ENCODE measurements at regions not wholly inside any gene's neighbourhood (a gene's known extent, or its start where the extent isn't known, plus 50 kb on each side); places are given as distances from the start of the nearest gene placed in this dataset.

GRCh38 chr20:4083098-4083865 lies 65.3 kb upstream of the SMOX start:
- Histone ChIP-seq H3K9me3 (no peaks in the 10 kb centered on the region), H3K4me1 (no peaks in the 10 kb centered on the region), H3K36me3 (no peaks in the 10 kb centered on the region), H3K27me3 (no peaks in the 10 kb centered on the region), H3K27ac (peak overlapping the region; percentile 29 to 81), H3K4me3 (peak overlapping the region in 1 of 3 donors; percentile 39)
- DNase-seq (ENCODE audit: low spot score in 2 of 2): peak in 1 of 2 donors; percentile 16
- intact Hi-C loops (cut with DNase I; ENCODE audit: low total_unique reads): loop anchor here (2.0 to 10.0 kb wide), 2 partner anchors 68 to 186 kb away; partner anchors contain the start of gene RNF24
- TF ChIP-seq POLR2A (IDR thresholded peaks at IDR 0.05): no peak
- TF ChIP-seq POLR2AphosphoS5 (IDR thresholded peaks at IDR 0.05): no peak
- no peak for TF ChIP-seq CTCF (IDR thresholded peaks at IDR 0.05)

- DNase-seq (ENCODE audit: low spot score in 2 of 2): peak in 1 of 2 donors; percentile 37
- no peaks in the 10 kb centered on the region for H3K9me3 ChIP-seq
- H3K27me3 ChIP-seq: no peaks in the 10 kb centered on the region
- intact Hi-C loops (cut with DNase I; ENCODE audit: low total_unique reads): loop anchor here (2.0 to 10.0 kb wide), 2 partner anchors 68 to 186 kb away; partner anchors contain the start of gene RNF24
- TF ChIP-seq POLR2A (IDR thresholded peaks at IDR 0.05) (no peak), CTCF (IDR thresholded peaks at IDR 0.05) (no peak), POLR2AphosphoS5 (IDR thresholded peaks at IDR 0.05) (peak in 1 of 3 donors; percentile 44)
- no peaks in the 10 kb centered on the region for H3K4me1 ChIP-seq
- no peaks in the 10 kb centered on the region for H3K36me3 ChIP-seq
- H3K4me3 ChIP-seq: peak overlapping the region in 1 of 3 donors; percentile 39
- H3K27ac ChIP-seq: peak overlapping the region; percentile 66 to 81
Observed at GRCh38 chr20:4082406-4083097, 66.1 kb upstream of the SMOX start.

GRCh38 chr20:4081421-4081820 lies 66.1 kb upstream of the RNF24 start:
- H3K4me3 ChIP-seq: no peak overlapping the region
- intact Hi-C loops (cut with DNase I; ENCODE audit: low total_unique reads): loop anchor here (10.0 kb wide), 1 partner anchor 67 kb away; the partner anchor contains the start of gene RNF24
- TF ChIP-seq POLR2A (IDR thresholded peaks at IDR 0.05): no peak
- TF ChIP-seq POLR2AphosphoS5 (IDR thresholded peaks at IDR 0.05): no peak
- no peak for TF ChIP-seq CTCF (IDR thresholded peaks at IDR 0.05)
- H3K27ac ChIP-seq: no peak overlapping the region
- H3K36me3 ChIP-seq: no peaks in the 10 kb centered on the region
- no peaks in the 10 kb centered on the region for H3K4me1 ChIP-seq
- no peaks in the 10 kb centered on the region for H3K27me3 ChIP-seq
- no peaks in the 10 kb centered on the region for H3K9me3 ChIP-seq
- no peak for DNase-seq (ENCODE audit: low spot score in 2 of 2)

GRCh38 chr20:4076671-4077070 lies 61.3 kb upstream of the RNF24 start:
- DNase-seq (ENCODE audit: low spot score in 2 of 2): no peak
- H3K27ac ChIP-seq: peak overlapping the region; percentile 48 to 74
- intact Hi-C loops (cut with DNase I; ENCODE audit: low total_unique reads): no loop called here
- no peaks in the 10 kb centered on the region for H3K27me3 ChIP-seq
- H3K4me1 ChIP-seq: no peaks in the 10 kb centered on the region
- no peak overlapping the region for H3K4me3 ChIP-seq
- no peaks in the 10 kb centered on the region for H3K36me3 ChIP-seq
- TF ChIP-seq CTCF (IDR thresholded peaks at IDR 0.05) (no peak), POLR2AphosphoS5 (IDR thresholded peaks at IDR 0.05) (peak in 1 of 3 donors; percentile 11), POLR2A (IDR thresholded peaks at IDR 0.05) (no peak)
- no peaks in the 10 kb centered on the region for H3K9me3 ChIP-seq

- no peak overlapping the region for H3K4me3 ChIP-seq
- no peaks in the 10 kb centered on the region for H3K4me1 ChIP-seq
- intact Hi-C loops (cut with DNase I; ENCODE audit: low total_unique reads): no loop called here
- no peaks in the 10 kb centered on the region for H3K27me3 ChIP-seq
- no peak for TF ChIP-seq CTCF (IDR thresholded peaks at IDR 0.05)
- no peak for TF ChIP-seq POLR2AphosphoS5 (IDR thresholded peaks at IDR 0.05)
- no peak for TF ChIP-seq POLR2A (IDR thresholded peaks at IDR 0.05)
- DNase-seq (ENCODE audit: low spot score in 2 of 2): no peak
- H3K9me3 ChIP-seq: no peaks in the 10 kb centered on the region
- no peaks in the 10 kb centered on the region for H3K36me3 ChIP-seq
- H3K27ac ChIP-seq: peak overlapping the region in 1 of 2 donors; percentile 74
Observed at GRCh38 chr20:4076033-4076432, 60.7 kb upstream of the RNF24 start.
